HUES48 (cell line): ENCODE measurements at regions not wholly inside any gene's neighbourhood (a gene's known extent, or its start where the extent isn't known, plus 50 kb on each side); places are given as distances from the start of the nearest gene placed in this dataset.
A peak's percentile ranks its signal among the peaks of the same experiment; 100 is the strongest.
"Not testable (repeated sequence)": the region's sequence is repeated elsewhere in the genome, so short reads cannot be mapped to it uniquely, and the experiment has no call there.

Experiments used
- H3K27ac ChIP-seq: one replicate; pipeline ENCODE4 v1.7.0; 2013; ENCODE audit warnings: low read depth, low read length, inconsistent platforms
- H3K27me3 ChIP-seq: 2 replicates; pipeline ENCODE4 v1.6.1; 2013; ENCODE audit warnings: mild to moderate bottlenecking, low read length; ENCODE audit not compliant: control insufficient read depth, insufficient read depth
- H3K36me3 ChIP-seq: 2 replicates; pipeline ENCODE4 v1.6.1; 2013; ENCODE audit warnings: low read length; ENCODE audit not compliant: control insufficient read depth, insufficient read depth
- H3K4me1 ChIP-seq: 2 replicates; pipeline ENCODE4 v1.6.1; 2013; ENCODE audit warnings: mild to moderate bottlenecking, low read length; ENCODE audit not compliant: control insufficient read depth, insufficient read depth
- H3K4me3 ChIP-seq: 2 replicates; pipeline ENCODE4 v1.5.1; 2013; ENCODE audit warnings: mild to moderate bottlenecking, low read depth, low read length
- H3K9ac ChIP-seq: 2 replicates; pipeline ENCODE4 v1.6.1; 2013; ENCODE audit warnings: mild to moderate bottlenecking, low read depth, low read length, moderate library complexity
- H3K9me3 ChIP-seq: 2 replicates; pipeline ENCODE4 v1.6.1; 2013; ENCODE audit warnings: low read length; ENCODE audit not compliant: control insufficient read depth, insufficient read depth

DNA sequence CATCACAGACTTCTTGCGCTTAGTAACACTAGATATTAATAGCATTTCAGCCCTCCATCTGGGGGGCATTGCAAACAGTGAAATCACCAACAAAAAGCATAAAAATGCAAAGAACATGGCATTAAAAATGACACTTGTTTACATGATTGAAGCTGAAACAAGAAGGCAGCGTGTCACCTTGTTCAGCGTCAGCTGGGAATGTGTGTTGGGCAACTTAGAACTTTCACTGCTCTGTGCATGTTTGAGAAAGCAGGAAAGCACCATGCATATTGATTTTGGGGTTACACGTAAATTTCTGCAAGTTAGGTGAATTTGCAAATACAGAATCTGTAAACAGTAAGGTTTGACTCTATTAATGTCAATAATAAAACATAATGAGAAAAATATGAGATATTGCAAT, 162.9 kb downstream of the SOX4 start:
- Histone ChIP-seq H3K9ac (no peak overlapping the region), H3K9me3 (no peaks in the 10 kb centered on the region), H3K27me3 (no peaks in the 10 kb centered on the region), H3K4me1 (peaks cover 30% of the 10 kb centered on the region), H3K36me3 (peaks cover 25% of the 10 kb centered on the region), H3K4me3 (no peak overlapping the region), H3K27ac (no peak overlapping the region)

DNA sequence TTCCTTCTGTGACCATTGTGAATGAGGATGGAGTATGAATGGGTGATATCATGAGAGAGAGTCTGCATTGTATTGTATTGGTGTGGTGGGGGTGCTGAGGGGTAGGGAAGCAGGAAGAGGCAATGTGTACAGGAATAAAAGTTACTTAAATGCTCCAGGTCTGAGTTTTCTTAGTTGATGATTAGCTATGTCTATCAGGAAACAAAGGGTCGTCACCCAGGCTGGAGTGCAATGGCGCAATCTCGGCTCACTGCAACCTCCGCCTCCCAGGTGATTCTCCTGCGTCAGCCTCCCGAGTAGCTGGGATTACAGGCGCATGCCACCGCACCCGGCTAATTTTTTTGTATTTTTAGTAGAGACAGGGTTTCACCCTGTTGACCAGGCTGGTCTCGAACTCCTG, 163.8 kb downstream of the SOX4 start:
- Histone ChIP-seq H3K4me1 (peaks cover 23% of the 10 kb centered on the region), H3K36me3 (peaks cover 31% of the 10 kb centered on the region)
- H3K27ac ChIP-seq, H3K9ac ChIP-seq, H3K27me3 ChIP-seq, H3K9me3 ChIP-seq, H3K4me3 ChIP-seq: not testable (repeated sequence)

DNA sequence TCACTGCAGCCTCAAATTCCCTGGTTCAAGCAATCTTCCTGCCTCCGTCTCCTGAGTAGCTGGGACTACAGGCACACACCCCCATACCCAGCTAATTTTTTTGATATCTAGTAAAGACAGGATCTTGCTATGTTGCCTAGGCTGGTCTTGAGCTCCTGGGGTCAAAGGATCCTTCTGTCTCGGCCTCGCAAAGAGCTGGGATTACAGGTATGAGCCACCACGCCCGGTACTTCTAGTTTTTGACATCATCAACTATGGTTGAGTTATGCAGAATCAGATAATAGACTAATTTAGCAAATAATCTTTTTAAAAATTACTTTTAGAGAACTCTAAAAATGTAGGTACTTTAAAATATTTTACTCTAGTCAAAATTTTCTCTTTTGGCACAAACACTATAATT, 166.2 kb downstream of the SOX4 start:
- H3K9ac ChIP-seq = no peak overlapping the region
- H3K36me3 ChIP-seq = peaks cover 36% of the 10 kb centered on the region
- no peak overlapping the region for H3K27ac ChIP-seq
- H3K9me3 ChIP-seq = no peaks in the 10 kb centered on the region
- H3K27me3 ChIP-seq = no peaks in the 10 kb centered on the region
- peaks cover 4% of the 10 kb centered on the region; the same call in 1 of the 2 replicates for H3K4me1 ChIP-seq
- H3K4me3 ChIP-seq = no peak overlapping the region

DNA sequence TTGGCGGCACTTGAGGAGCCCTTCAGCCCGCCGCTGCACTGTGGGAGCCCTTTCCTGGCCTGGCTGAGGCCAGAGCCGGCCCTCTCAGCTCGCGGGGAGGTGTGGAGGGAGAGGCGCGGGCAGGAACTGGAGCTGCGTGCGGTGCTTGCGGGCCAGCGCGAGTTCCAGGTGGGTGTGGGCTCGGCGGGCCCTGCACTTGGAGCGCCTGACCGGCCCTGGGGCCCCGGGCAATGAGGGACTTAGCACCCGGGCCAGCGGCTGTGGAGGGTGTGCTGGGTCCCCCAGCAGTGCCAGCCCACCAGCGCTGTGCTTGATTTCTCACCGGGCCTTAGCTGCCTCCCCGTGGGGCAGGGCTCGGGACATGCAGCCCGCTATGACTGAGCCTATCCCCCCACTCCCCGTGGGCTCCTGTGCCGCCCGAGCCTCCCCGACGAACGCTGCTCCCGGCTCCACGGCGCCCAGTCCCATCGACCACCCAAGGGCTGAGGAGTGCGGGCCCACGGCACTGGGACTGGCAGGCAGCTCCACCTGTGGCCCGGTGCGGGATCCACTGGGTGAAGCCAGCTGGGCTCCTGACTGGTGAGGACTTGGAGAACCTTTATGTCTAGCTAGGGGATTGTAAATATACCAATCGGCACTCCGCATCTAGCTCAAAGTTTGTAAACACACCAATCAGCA, 167.6 kb downstream of the SOX4 start:
- H3K4me1 ChIP-seq, H3K9ac ChIP-seq, H3K9me3 ChIP-seq, H3K27ac ChIP-seq, H3K27me3 ChIP-seq, H3K4me3 ChIP-seq: not testable (repeated sequence)
- H3K36me3 ChIP-seq = peaks cover 27% of the 10 kb centered on the region

DNA sequence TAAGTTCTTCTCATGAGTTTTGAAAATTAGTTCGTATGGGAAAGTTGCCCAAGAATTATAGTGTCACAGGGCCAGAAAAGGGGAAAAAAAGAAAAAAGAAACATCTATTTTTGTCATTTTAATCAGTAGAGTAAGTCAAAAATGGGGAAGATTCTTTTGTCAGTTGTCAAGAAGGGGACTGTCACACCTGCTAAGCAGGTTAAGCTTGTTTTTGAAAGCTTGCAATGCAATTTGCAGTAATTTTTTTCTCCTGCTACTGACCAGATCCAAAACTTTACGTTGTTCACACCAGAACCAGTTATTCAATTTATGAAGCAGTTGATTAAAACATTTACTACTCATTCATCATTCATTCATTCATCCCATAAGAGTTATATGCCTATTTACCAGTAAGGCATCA, 171.4 kb downstream of the SOX4 start:
- H3K27ac ChIP-seq = no peak overlapping the region
- no peaks in the 10 kb centered on the region for H3K27me3 ChIP-seq
- H3K4me3 ChIP-seq = no peak overlapping the region
- peaks cover 19% of the 10 kb centered on the region for H3K36me3 ChIP-seq
- H3K9me3 ChIP-seq = no peaks in the 10 kb centered on the region
- peaks cover 23% of the 10 kb centered on the region for H3K4me1 ChIP-seq
- no peak overlapping the region for H3K9ac ChIP-seq

DNA sequence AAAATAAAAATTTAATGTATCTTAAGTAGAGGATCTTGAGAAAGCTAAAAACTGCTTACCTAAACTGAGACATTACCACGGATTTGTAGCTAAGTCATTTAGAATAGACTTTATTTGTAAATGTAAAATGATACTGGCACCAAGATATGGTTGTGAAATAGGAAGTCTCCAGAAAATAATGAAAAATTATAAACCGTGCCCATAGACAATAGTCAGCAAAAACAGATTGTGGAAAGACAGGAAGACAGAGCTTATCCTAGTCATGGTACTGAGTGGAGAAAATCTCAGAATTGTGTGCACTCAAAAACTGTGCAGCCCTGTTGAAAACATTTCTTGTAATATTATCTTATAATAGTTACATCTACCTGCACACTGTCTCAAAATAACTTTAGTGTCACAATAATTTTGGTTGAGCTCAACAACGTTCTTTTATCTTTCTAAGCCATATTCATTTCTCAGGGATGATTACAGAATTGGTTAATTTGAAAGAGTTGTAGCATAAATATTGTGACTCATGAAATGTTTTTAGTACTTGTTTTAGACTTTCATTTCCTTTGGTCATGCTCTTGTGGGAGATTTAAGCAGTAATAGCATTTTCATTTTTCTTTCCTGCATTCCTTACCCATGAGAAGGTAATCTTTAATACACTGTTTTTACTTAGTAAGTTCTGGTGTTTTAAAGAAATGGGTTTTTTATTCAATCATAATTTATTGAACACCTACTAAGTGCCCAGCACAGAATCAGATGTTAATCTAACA, 174.5 kb downstream of the SOX4 start:
- H3K27me3 ChIP-seq = no peaks in the 10 kb centered on the region
- no peak overlapping the region for H3K9ac ChIP-seq
- H3K36me3 ChIP-seq = 0 out of 2 replicates have a peak, but pooled peaks cover under 1% of the 10 kb centered on the region
- H3K4me3 ChIP-seq = no peak overlapping the region
- H3K4me1 ChIP-seq = peaks cover 50% of the 10 kb centered on the region
- H3K27ac ChIP-seq = peak overlapping the region; percentile 90
- H3K9me3 ChIP-seq = no peaks in the 10 kb centered on the region

DNA sequence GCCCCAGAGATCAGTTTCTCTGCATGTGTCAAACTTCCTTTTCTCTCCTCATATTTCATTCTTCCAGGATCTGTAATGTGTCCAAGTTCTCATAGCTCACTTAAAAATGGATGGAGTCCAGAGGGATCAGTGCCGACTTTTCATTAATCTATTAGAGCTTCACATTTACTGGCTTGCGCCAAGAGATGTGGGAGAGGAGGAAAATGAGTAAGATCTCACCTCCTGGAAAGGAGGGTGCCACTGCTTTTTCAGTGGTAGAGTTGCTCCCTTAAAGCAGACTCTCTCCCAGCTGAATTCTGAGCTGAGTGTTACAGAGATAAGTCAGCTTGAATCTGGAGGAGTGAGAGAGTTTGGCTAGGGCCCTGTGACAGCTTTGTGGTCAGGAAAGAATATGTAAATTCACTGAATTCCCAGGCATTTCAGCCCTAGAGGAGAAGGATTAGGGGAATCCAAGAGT, 175.9 kb downstream of the SOX4 start:
- H3K9ac ChIP-seq = no peak overlapping the region
- no peaks in the 10 kb centered on the region for H3K9me3 ChIP-seq
- H3K27ac ChIP-seq = peak overlapping the region; percentile 90
- H3K27me3 ChIP-seq = no peaks in the 10 kb centered on the region
- H3K4me3 ChIP-seq = no peak overlapping the region
- H3K4me1 ChIP-seq = peaks cover 56% of the 10 kb centered on the region
- H3K36me3 ChIP-seq = no peaks in the 10 kb centered on the region

DNA sequence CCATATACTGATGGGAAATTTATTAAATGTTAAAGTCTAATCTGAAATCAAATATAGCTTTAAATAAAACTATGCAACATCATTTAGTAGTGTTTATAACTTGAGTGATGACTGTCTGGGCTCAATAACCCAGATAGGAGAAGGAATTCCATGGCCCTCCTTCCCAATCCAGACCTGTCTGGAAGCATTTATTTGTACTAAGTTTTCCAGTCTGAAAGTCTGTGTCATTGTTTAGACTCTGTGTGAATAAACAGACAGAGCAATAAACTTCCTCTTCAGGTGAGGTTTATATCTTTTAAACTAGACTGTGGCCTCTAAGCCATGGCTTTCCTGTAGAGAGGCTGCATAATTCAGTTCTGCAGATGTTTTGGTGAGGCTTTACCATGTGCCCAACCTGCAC, 176.4 kb downstream of the SOX4 start:
- Histone ChIP-seq H3K27ac (peak overlapping the region; percentile 90), H3K9ac (no peak overlapping the region), H3K4me1 (peaks cover 56% of the 10 kb centered on the region)

DNA sequence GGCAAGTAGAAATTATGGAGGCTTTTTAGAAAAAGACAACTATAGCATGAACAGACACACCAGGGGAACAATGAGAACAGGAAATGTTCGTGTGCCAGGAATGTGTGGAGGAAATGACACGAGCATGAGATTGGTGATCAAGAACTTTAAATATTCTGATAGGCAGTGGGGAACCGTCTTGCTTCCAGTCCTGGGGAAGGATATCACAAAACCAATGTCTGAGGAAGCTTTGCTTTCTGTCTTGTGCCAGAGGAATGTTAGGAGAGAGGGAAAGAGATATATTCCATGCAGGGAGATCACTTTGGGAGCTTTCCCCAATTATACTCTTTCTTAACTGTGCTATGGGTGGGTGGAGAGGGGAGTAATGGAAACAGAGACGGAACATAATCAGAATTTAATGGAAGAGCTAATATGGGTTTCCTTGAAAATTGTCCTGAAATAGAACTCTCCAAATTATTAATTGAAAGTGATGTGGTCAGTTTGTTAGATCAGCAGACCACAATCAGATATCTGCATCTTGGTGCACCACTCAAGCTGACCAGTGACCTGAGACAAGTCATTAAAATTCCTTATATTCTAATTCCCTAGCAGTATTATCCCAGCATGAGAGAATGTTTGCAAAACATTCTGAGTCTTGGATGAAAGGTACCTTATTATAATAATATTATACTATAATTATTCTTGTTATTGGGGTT, 178.2 kb downstream of the SOX4 start:
- Histone ChIP-seq H3K4me3 (no peak overlapping the region), H3K9me3 (no peaks in the 10 kb centered on the region), H3K27ac (peak overlapping the region; percentile 64), H3K27me3 (no peaks in the 10 kb centered on the region), H3K36me3 (no peaks in the 10 kb centered on the region), H3K9ac (no peak overlapping the region), H3K4me1 (peaks cover 62% of the 10 kb centered on the region)

More for the DNA sequence above, 176.4 kb downstream of the SOX4 start:
- H3K36me3 ChIP-seq = no peaks in the 10 kb centered on the region
- no peak overlapping the region for H3K4me3 ChIP-seq
- no peaks in the 10 kb centered on the region for H3K27me3 ChIP-seq
- H3K9me3 ChIP-seq = no peaks in the 10 kb centered on the region

DNA sequence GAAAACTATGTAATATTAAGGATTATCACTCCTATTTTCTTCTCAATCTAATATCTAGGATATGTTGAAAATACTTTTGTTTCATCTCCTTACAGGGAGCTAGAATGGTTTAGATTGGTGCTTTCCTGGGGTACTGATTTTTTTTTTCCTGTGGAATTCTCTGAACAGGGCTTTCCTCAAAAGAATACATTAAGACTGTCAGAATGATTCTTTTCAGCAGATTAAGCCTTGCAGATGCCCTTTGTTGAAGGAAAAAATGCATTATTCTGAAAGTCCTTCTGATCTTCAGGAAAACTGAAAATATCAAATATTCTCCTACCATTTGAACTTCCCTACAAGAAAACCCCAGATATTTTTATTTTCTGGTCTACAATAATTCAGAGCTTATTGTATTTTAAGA, 178.9 kb downstream of the SOX4 start:
- H3K4me1 ChIP-seq = peaks cover 62% of the 10 kb centered on the region
- H3K27ac ChIP-seq = peak overlapping the region; percentile 64
- no peak overlapping the region for H3K4me3 ChIP-seq
- no peaks in the 10 kb centered on the region for H3K36me3 ChIP-seq
- H3K27me3 ChIP-seq = no peaks in the 10 kb centered on the region
- H3K9ac ChIP-seq = no peak overlapping the region
- H3K9me3 ChIP-seq = no peaks in the 10 kb centered on the region
